ENCODE measurements at regions not wholly inside any gene's neighbourhood (a gene's known extent, or its start where the extent isn't known, plus 50 kb on each side); places are given as distances from the start of the nearest gene placed in this dataset.

- CTCF ChIA-PET: no interaction called here
Measured at GRCh38 chr5:89728750-89729149, 680.8 kb downstream of the CETN3 start.

DNA sequence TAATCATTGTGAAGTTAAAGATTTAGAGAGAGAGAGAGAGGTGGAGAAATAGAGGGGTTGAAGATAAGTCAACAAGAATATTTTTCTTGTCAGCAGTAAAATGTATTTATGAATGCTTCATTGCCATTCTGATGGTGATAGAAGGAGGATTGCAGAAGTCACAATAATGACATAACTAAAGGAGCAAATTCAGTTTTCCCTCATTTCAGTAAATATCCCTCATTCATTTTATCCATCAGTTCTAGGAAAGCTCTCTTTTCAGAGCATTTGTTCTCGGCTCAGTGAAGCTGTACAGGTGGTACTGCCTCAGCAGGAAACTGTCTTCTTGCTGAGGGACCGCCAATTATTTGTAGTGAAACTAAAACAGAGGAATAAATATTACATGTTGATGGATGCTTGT is 681.4 kb downstream of the CETN3 start:
- H3K9me3 ChIP-seq (ENCODE audit: low read length): no peaks in the 10 kb centered on the region
- no peak overlapping the region for H3K4me3 ChIP-seq (ENCODE audit: low read length)
- no peak overlapping the region for H3K9ac ChIP-seq (ENCODE audit: low read length)
- TF ChIP-seq EZH2phosphoT487 (IDR thresholded peaks at IDR 0.05; ENCODE audit: borderline replicate concordance, low read length): no peak
- TF ChIP-seq, protein P1, sequence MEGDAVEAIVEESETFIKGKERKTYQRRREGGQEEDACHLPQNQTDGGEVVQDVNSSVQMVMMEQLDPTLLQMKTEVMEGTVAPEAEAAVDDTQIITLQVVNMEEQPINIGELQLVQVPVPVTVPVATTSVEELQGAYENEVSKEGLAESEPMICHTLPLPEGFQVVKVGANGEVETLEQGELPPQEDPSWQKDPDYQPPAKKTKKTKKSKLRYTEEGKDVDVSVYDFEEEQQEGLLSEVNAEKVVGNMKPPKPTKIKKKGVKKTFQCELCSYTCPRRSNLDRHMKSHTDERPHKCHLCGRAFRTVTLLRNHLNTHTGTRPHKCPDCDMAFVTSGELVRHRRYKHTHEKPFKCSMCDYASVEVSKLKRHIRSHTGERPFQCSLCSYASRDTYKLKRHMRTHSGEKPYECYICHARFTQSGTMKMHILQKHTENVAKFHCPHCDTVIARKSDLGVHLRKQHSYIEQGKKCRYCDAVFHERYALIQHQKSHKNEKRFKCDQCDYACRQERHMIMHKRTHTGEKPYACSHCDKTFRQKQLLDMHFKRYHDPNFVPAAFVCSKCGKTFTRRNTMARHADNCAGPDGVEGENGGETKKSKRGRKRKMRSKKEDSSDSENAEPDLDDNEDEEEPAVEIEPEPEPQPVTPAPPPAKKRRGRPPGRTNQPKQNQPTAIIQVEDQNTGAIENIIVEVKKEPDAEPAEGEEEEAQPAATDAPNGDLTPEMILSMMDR (conservative IDR thresholded peaks at IDR 0.05; ENCODE audit: low read depth, low read length): no peak
- TF ChIP-seq EZH2 (IDR thresholded peaks at IDR 0.05; ENCODE audit: low read length, unreplicated experiment): no peak
- H3K36me3 ChIP-seq (ENCODE audit: low read depth, low read length): no peaks in the 10 kb centered on the region
- BruUV-seq (replicated peaks): no TSS peak
- no peak overlapping the region for H2AFZ ChIP-seq (ENCODE audit: low read length)
- ChIA-PET CTCF (interaction anchor here (0.7 kb wide), 1 partner anchor 1947 kb away, joined by 3 read pairs; no protein-coding TSS in a partner anchor), POLR2A (ENCODE audit: unreplicated experiment) (no interaction called here)
- H3F3A ChIP-seq (ENCODE audit: low read length, unreplicated experiment): no peaks in the 10 kb centered on the region
- no peaks in the 10 kb centered on the region for H3K79me2 ChIP-seq (ENCODE audit: low read length)
- ATAC-seq: no peak
- peaks cover 12% of the 10 kb centered on the region for H3K4me1 ChIP-seq (ENCODE audit: insufficient read depth, low read length)
- H3K27me3 ChIP-seq (ENCODE audit: low read length): no peaks in the 10 kb centered on the region
- DNase-seq: no peak
- no peak overlapping the region for H3K27ac ChIP-seq (ENCODE audit: low read length)
- no peaks in the 10 kb centered on the region for H3K9me2 ChIP-seq (replicated peaks; ENCODE audit: low read length)
- H4K20me1 ChIP-seq (ENCODE audit: low read length): no peaks in the 10 kb centered on the region
- intact Hi-C loops (cut with micrococcal nuclease): loop anchor here (10.0 kb wide), 1 partner anchor 173 kb away; no protein-coding TSS in a partner anchor
- H3K4me2 ChIP-seq (ENCODE audit: low read length): no peak overlapping the region

More at GRCh38 chr5:89728750-89729149, 680.8 kb downstream of the CETN3 start:
- H3K4me2 ChIP-seq (ENCODE audit: low read length): no peak overlapping the region
- no peak overlapping the region for H2AFZ ChIP-seq (ENCODE audit: low read length)
- DNase-seq (no peak), ATAC-seq (no peak)
- H3K9ac ChIP-seq (ENCODE audit: low read length): no peak overlapping the region
- TF ChIP-seq EZH2 (IDR thresholded peaks at IDR 0.05; ENCODE audit: low read length, unreplicated experiment): no peak
- no peak for TF ChIP-seq EZH2phosphoT487 (IDR thresholded peaks at IDR 0.05; ENCODE audit: borderline replicate concordance, low read length)
- TF ChIP-seq, protein P1 (conservative IDR thresholded peaks at IDR 0.05; ENCODE audit: low read depth, low read length): no peak
- H3K4me1 ChIP-seq (ENCODE audit: insufficient read depth, low read length): peaks cover 6% of the 10 kb centered on the region
- H3K27me3 ChIP-seq (ENCODE audit: low read length): no peaks in the 10 kb centered on the region
- H3K4me3 ChIP-seq (ENCODE audit: low read length): no peak overlapping the region
- no peaks in the 10 kb centered on the region for H3K36me3 ChIP-seq (ENCODE audit: low read depth, low read length)
- H3K79me2 ChIP-seq (ENCODE audit: low read length): no peaks in the 10 kb centered on the region
- intact Hi-C loops (cut with micrococcal nuclease): loop anchor here (10.0 kb wide), 1 partner anchor 174 kb away; no protein-coding TSS in a partner anchor
- no peaks in the 10 kb centered on the region for H3K9me3 ChIP-seq (ENCODE audit: low read length)
- no peaks in the 10 kb centered on the region for H3F3A ChIP-seq (ENCODE audit: low read length, unreplicated experiment)
- BruUV-seq (replicated peaks): no TSS peak
- H3K9me2 ChIP-seq (replicated peaks; ENCODE audit: low read length): no peaks in the 10 kb centered on the region
- H3K27ac ChIP-seq (ENCODE audit: low read length): no peak overlapping the region
- H4K20me1 ChIP-seq (ENCODE audit: low read length): no peaks in the 10 kb centered on the region
- POLR2A ChIA-PET (ENCODE audit: unreplicated experiment): interaction anchor here (0.5 kb wide), 1 partner anchor 1948 kb away, joined by 8 read pairs; no protein-coding TSS in a partner anchor

DNA sequence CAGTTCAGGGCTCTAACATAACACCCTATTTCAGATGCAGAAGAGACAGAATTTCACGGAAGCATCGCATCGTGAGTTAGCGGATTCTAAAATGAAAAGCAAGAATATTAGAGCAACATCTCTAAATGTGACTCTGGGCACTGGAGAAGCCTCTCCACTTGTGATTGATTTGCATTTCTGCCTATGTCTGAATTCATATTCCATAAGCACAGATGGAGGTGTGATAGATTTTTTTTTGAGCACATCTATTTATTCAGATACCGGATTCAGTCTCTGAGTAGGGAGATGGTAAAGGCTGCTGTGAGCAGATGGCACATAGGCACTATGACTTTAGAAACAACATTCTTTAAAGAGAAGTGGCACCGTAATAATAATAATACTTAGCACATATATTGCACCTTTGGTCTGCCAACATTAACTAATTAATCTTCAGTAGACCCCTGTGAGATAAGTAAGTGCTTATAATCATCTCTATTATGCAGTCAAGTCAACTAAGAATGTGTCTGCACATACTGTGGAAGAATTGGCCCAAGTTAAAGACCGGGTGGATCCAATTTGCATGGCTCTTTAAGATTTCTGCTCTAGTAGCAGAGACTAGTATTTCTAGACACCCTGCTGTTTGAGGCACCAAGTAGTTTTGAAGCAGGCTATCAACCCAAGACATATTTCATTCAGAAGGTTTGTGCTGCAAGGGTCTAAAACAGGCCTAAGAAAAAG is 685.0 kb downstream of the CETN3 start:
- Histone ChIP-seq H3K79me2 (ENCODE audit: low read length) (no peaks in the 10 kb centered on the region), H3F3A (ENCODE audit: low read length, unreplicated experiment) (no peaks in the 10 kb centered on the region), H3K36me3 (ENCODE audit: low read depth, low read length) (no peaks in the 10 kb centered on the region), H3K9me3 (ENCODE audit: low read length) (no peaks in the 10 kb centered on the region), H3K9me2 (replicated peaks; ENCODE audit: low read length) (no peaks in the 10 kb centered on the region), H3K27ac (ENCODE audit: low read length) (no peak overlapping the region), H3K27me3 (ENCODE audit: low read length) (no peaks in the 10 kb centered on the region), H3K9ac (ENCODE audit: low read length) (no peak overlapping the region), H4K20me1 (ENCODE audit: low read length) (no peaks in the 10 kb centered on the region), H3K4me1 (ENCODE audit: insufficient read depth, low read length) (peaks cover 9% of the 10 kb centered on the region), H3K4me3 (ENCODE audit: low read length) (no peak overlapping the region), H2AFZ (ENCODE audit: low read length) (no peak overlapping the region), H3K4me2 (ENCODE audit: low read length) (no peak overlapping the region)
- CTCF ChIA-PET: no interaction called here
- POLR2A ChIA-PET (ENCODE audit: unreplicated experiment): no interaction called here
- DNase-seq (no peak), ATAC-seq (no peak)
- intact Hi-C loops (cut with micrococcal nuclease): loop anchor here (10.0 kb wide), 1 partner anchor 170 kb away; no protein-coding TSS in a partner anchor
- TF ChIP-seq EZH2 (IDR thresholded peaks at IDR 0.05; ENCODE audit: low read length, unreplicated experiment) (no peak), EZH2phosphoT487 (IDR thresholded peaks at IDR 0.05; ENCODE audit: borderline replicate concordance, low read length) (no peak)
- BruUV-seq (replicated peaks): no TSS peak

Data from PC-3 (cell line).